ENCODE measurements at regions not wholly inside any gene's neighbourhood (a gene's known extent, or its start where the extent isn't known, plus 50 kb on each side); places are given as distances from the start of the nearest gene placed in this dataset.

GRCh38 chr15:47399100-47399499, 318.2 kb upstream of the SEMA6D start:
- TF ChIP-seq, protein P1, sequence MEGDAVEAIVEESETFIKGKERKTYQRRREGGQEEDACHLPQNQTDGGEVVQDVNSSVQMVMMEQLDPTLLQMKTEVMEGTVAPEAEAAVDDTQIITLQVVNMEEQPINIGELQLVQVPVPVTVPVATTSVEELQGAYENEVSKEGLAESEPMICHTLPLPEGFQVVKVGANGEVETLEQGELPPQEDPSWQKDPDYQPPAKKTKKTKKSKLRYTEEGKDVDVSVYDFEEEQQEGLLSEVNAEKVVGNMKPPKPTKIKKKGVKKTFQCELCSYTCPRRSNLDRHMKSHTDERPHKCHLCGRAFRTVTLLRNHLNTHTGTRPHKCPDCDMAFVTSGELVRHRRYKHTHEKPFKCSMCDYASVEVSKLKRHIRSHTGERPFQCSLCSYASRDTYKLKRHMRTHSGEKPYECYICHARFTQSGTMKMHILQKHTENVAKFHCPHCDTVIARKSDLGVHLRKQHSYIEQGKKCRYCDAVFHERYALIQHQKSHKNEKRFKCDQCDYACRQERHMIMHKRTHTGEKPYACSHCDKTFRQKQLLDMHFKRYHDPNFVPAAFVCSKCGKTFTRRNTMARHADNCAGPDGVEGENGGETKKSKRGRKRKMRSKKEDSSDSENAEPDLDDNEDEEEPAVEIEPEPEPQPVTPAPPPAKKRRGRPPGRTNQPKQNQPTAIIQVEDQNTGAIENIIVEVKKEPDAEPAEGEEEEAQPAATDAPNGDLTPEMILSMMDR (conservative IDR thresholded peaks at IDR 0.05 in 1 of 2, IDR thresholded peaks at IDR 0.05 in 1 of 2; ENCODE audit: extremely low read depth in 1 of 2, insufficient read depth in 1 of 2, low read depth in 1 of 2, low read length in 2 of 2), result no peak
- TF ChIP-seq EZH2 (IDR thresholded peaks at IDR 0.05; ENCODE audit: borderline replicate concordance, low read length), result no peak
